ENCODE measurements at regions not wholly inside any gene's neighbourhood (a gene's known extent, or its start where the extent isn't known, plus 50 kb on each side); places are given as distances from the start of the nearest gene placed in this dataset.

DNA sequence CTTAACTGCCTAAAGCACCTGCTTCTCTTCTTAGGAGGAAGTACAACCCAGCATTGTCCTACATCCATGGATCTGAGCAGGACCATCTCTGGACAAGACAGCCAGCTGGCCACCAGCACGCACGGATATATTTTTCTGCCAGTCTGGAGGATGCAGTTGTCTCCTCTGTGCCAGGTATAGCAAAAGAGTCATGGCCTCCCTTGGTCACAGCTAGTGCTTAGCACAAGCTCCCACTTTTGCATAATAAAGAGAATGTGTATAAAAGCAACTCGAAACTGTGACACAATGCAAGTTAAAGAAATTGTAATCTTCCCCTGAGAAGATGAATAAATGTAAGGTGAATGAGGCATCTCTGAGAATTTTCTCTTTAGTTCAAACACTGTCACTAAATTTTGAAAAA, 267.8 kb upstream of the MANEA start:
- no peaks in the 10 kb centered on the region for H3K36me3 ChIP-seq (ENCODE audit: control insufficient read depth in 1 of 2, insufficient read depth in 2 of 2, low read length in 2 of 2)
- ChIA-PET CTCF (no interaction called here), RAD21 (ENCODE audit: low non-redundant PET in 1 of 2, low total read pairs in 2 of 2, uncharacterized antibody in 2 of 2, unreplicated experiment in 2 of 2) (no interaction called here), POLR2A (no interaction called here)
- TF ChIP-seq, protein P1, sequence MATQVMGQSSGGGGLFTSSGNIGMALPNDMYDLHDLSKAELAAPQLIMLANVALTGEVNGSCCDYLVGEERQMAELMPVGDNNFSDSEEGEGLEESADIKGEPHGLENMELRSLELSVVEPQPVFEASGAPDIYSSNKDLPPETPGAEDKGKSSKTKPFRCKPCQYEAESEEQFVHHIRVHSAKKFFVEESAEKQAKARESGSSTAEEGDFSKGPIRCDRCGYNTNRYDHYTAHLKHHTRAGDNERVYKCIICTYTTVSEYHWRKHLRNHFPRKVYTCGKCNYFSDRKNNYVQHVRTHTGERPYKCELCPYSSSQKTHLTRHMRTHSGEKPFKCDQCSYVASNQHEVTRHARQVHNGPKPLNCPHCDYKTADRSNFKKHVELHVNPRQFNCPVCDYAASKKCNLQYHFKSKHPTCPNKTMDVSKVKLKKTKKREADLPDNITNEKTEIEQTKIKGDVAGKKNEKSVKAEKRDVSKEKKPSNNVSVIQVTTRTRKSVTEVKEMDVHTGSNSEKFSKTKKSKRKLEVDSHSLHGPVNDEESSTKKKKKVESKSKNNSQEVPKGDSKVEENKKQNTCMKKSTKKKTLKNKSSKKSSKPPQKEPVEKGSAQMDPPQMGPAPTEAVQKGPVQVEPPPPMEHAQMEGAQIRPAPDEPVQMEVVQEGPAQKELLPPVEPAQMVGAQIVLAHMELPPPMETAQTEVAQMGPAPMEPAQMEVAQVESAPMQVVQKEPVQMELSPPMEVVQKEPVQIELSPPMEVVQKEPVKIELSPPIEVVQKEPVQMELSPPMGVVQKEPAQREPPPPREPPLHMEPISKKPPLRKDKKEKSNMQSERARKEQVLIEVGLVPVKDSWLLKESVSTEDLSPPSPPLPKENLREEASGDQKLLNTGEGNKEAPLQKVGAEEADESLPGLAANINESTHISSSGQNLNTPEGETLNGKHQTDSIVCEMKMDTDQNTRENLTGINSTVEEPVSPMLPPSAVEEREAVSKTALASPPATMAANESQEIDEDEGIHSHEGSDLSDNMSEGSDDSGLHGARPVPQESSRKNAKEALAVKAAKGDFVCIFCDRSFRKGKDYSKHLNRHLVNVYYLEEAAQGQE (IDR thresholded peaks at IDR 0.05; ENCODE audit: low read depth): no peak
- no peak for TF ChIP-seq YY1 (IDR thresholded peaks at IDR 0.05; ENCODE audit: extremely low read depth, insufficient replicate concordance, low read depth, low read length)
- TF ChIP-seq, protein P2, sequence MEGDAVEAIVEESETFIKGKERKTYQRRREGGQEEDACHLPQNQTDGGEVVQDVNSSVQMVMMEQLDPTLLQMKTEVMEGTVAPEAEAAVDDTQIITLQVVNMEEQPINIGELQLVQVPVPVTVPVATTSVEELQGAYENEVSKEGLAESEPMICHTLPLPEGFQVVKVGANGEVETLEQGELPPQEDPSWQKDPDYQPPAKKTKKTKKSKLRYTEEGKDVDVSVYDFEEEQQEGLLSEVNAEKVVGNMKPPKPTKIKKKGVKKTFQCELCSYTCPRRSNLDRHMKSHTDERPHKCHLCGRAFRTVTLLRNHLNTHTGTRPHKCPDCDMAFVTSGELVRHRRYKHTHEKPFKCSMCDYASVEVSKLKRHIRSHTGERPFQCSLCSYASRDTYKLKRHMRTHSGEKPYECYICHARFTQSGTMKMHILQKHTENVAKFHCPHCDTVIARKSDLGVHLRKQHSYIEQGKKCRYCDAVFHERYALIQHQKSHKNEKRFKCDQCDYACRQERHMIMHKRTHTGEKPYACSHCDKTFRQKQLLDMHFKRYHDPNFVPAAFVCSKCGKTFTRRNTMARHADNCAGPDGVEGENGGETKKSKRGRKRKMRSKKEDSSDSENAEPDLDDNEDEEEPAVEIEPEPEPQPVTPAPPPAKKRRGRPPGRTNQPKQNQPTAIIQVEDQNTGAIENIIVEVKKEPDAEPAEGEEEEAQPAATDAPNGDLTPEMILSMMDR (IDR thresholded peaks at IDR 0.05 in 2 of 3, conservative IDR thresholded peaks at IDR 0.05 in 1 of 3; ENCODE audit: borderline replicate concordance in 1 of 3, insufficient read depth in 1 of 3, low read depth in 2 of 3, low read length in 2 of 3): no peak
- no peak for TF ChIP-seq EZH2phosphoT487 (IDR thresholded peaks at IDR 0.05; ENCODE audit: borderline replicate concordance)
- TF ChIP-seq ZNF274 (IDR thresholded peaks at IDR 0.05; ENCODE audit: low read depth, low read length): no peak
- TF ChIP-seq JUND (IDR thresholded peaks at IDR 0.05): no peak
- TF ChIP-seq SP1 (IDR thresholded peaks at IDR 0.05; ENCODE audit: low read depth): no peak
- TF ChIP-seq FOSL1 (IDR thresholded peaks at IDR 0.05; ENCODE audit: low read depth): no peak
- TF ChIP-seq SIN3A (IDR thresholded peaks at IDR 0.05; ENCODE audit: low read depth): no peak
- TF ChIP-seq, protein P3, sequence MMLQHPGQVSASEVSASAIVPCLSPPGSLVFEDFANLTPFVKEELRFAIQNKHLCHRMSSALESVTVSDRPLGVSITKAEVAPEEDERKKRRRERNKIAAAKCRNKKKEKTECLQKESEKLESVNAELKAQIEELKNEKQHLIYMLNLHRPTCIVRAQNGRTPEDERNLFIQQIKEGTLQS (IDR thresholded peaks at IDR 0.05): no peak
- no peak for TF ChIP-seq ELF1 (IDR thresholded peaks at IDR 0.05; ENCODE audit: borderline replicate concordance, low read depth)
- TF ChIP-seq POLR2AphosphoS5 (IDR thresholded peaks at IDR 0.05; ENCODE audit: low read depth, low read length): no peak
- TF ChIP-seq RAD21 (IDR thresholded peaks at IDR 0.05; ENCODE audit: low read depth): no peak
- TF ChIP-seq POLR2A (IDR thresholded peaks at IDR 0.05; ENCODE audit: borderline replicate concordance, extremely low read depth, insufficient read depth, insufficient read length): no peak
- no peak for TF ChIP-seq CBX3 (IDR thresholded peaks at IDR 0.05; ENCODE audit: low read depth)
- no peak for TF ChIP-seq EZH2 (IDR thresholded peaks at IDR 0.05)
- TF ChIP-seq, protein P4, sequence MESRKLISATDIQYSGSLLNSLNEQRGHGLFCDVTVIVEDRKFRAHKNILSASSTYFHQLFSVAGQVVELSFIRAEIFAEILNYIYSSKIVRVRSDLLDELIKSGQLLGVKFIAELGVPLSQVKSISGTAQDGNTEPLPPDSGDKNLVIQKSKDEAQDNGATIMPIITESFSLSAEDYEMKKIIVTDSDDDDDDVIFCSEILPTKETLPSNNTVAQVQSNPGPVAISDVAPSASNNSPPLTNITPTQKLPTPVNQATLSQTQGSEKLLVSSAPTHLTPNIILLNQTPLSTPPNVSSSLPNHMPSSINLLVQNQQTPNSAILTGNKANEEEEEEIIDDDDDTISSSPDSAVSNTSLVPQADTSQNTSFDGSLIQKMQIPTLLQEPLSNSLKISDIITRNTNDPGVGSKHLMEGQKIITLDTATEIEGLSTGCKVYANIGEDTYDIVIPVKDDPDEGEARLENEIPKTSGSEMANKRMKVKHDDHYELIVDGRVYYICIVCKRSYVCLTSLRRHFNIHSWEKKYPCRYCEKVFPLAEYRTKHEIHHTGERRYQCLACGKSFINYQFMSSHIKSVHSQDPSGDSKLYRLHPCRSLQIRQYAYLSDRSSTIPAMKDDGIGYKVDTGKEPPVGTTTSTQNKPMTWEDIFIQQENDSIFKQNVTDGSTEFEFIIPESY (IDR thresholded peaks at IDR 0.05; ENCODE audit: extremely low read depth, insufficient replicate concordance, low read length): no peak
- no peak for TF ChIP-seq ZFX (IDR thresholded peaks at IDR 0.05)
- TF ChIP-seq SRF (IDR thresholded peaks at IDR 0.05; ENCODE audit: low read depth): no peak
- H4K20me1 ChIP-seq (ENCODE audit: insufficient read depth): no peaks in the 10 kb centered on the region
- H3K4me1 ChIP-seq (ENCODE audit: control insufficient read depth in 1 of 2, insufficient read depth in 2 of 2, low read length in 2 of 2): no peaks in the 10 kb centered on the region
- H3K79me2 ChIP-seq (ENCODE audit: insufficient read depth, low read length): no peaks in the 10 kb centered on the region
- ATAC-seq: no peak
- no peaks in the 10 kb centered on the region for H3K9me3 ChIP-seq (ENCODE audit: control insufficient read depth in 1 of 2, insufficient read depth in 1 of 2, low read depth in 1 of 2, low read length in 2 of 2)
- no peak overlapping the region for H3K9ac ChIP-seq (ENCODE audit: low read length)
- no peak overlapping the region for H3K4me3 ChIP-seq (replicated peaks in 1 of 2; ENCODE audit: low read depth in 1 of 2, low read length in 2 of 2)
- intact Hi-C loops (cut with micrococcal nuclease): no loop called here
- H3K27me3 ChIP-seq (ENCODE audit: insufficient read depth, low read length): no peaks in the 10 kb centered on the region
- no peak overlapping the region for H3K4me2 ChIP-seq (ENCODE audit: low read length)
- no peaks in the 10 kb centered on the region for H3K9me2 ChIP-seq (ENCODE audit: insufficient read depth)
- no peak overlapping the region for H2AFZ ChIP-seq (ENCODE audit: low read depth, low read length, poor library complexity, severe bottlenecking)
- BruUV-seq (replicated peaks): no TSS peak
- H3K27ac ChIP-seq (ENCODE audit: low read depth, low read length): no peak overlapping the region
- DNase-seq (ENCODE audit: low read depth, low spot score): no peak
